Stimulated activated CD8-positive, alpha-beta memory T cell treated with anti-CD3 and anti-CD28 coated beads, Interleukin-7, amount 100 ng/mL, for 48 hours (primary cell): ENCODE measurements at regions not wholly inside any gene's neighbourhood (a gene's known extent, or its start where the extent isn't known, plus 50 kb on each side); places are given as distances from the start of the nearest gene placed in this dataset.

Experiments used
- DNase-seq, 2 donors: peaks; one replicate each; pipeline ENCODE4 v3.0.0-alpha.2; 2020; ENCODE audit warnings: low read depth in 1 of 2; ENCODE audit errors: extremely low read depth in 1 of 2

GRCh38 chr11:112795142-112795815, 165.9 kb upstream of the NCAM1 start:
- no peak for DNase-seq

GRCh38 chr11:112795911-112796649, 165.1 kb upstream of the NCAM1 start:
- DNase-seq = no peak

GRCh38 chr11:112797092-112797491, 164.1 kb upstream of the NCAM1 start:
- no peak for DNase-seq

GRCh38 chr11:112797648-112798293, 163.4 kb upstream of the NCAM1 start:
- peak in 1 of 2 donors; percentile 9 for DNase-seq

- DNase-seq = no peak
Measured at GRCh38 chr11:112801025-112801816, 160.0 kb upstream of the NCAM1 start.

- DNase-seq = no peak
Measured at GRCh38 chr11:112801817-112802088, 159.5 kb upstream of the NCAM1 start.

- no peak for DNase-seq
Measured at GRCh38 chr11:112805658-112806057, 155.6 kb upstream of the NCAM1 start.

- DNase-seq = no peak
Measured at GRCh38 chr11:112806256-112806655, 155.0 kb upstream of the NCAM1 start.

GRCh38 chr11:112806876-112807275, 154.3 kb upstream of the NCAM1 start:
- DNase-seq = no peak

- no peak for DNase-seq
Measured at GRCh38 chr11:112809429-112809828, 151.8 kb upstream of the NCAM1 start.

GRCh38 chr11:112810951-112811350, 150.3 kb upstream of the NCAM1 start:
- DNase-seq = no peak

GRCh38 chr11:112811783-112812182, 149.4 kb upstream of the NCAM1 start:
- no peak for DNase-seq

- DNase-seq = no peak
Measured at GRCh38 chr11:112812729-112813128, 148.5 kb upstream of the NCAM1 start.

- no peak for DNase-seq
Measured at GRCh38 chr11:112814168-112814567, 147.1 kb upstream of the NCAM1 start.

- no peak for DNase-seq
Measured at GRCh38 chr11:112817376-112817775, 143.8 kb upstream of the NCAM1 start.

- no peak for DNase-seq
Measured at GRCh38 chr11:112822478-112823274, 138.5 kb upstream of the NCAM1 start.

GRCh38 chr11:112826026-112826425, 135.2 kb upstream of the NCAM1 start:
- no peak for DNase-seq

- no peak for DNase-seq
Measured at GRCh38 chr11:112826788-112827187, 134.4 kb upstream of the NCAM1 start.

GRCh38 chr11:112828421-112828820, 132.8 kb upstream of the NCAM1 start:
- no peak for DNase-seq

GRCh38 chr11:112829971-112830654, 131.1 kb upstream of the NCAM1 start:
- no peak for DNase-seq
